ENCODE measurements at regions not wholly inside any gene's neighbourhood (a gene's known extent, or its start where the extent isn't known, plus 50 kb on each side); places are given as distances from the start of the nearest gene placed in this dataset.
"Not testable (repeated sequence)": the region's sequence is repeated elsewhere in the genome, so short reads cannot be mapped to it uniquely, and the experiment has no call there.

DNA sequence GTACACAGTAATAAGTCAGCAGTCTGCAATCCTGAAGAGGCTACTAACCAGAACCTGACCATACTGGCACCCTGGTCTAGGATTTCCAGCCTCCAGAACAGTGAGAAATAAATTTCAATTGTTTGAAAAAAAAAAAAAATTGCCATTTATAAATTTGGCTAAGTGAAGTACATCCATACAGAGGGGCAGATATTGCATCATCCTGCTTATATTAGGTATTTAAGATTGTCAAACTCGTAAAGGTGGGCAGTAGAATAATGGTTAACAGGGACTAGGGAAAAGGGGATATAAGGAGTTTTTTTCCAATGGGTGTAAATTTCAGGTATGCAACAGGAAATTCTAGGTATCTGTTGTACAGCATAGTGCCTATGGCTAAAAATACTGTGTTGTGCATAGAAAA is 1250.9 kb downstream of the BRINP3 start:
- no peak for DNase-seq (ENCODE audit: low read depth)

DNA sequence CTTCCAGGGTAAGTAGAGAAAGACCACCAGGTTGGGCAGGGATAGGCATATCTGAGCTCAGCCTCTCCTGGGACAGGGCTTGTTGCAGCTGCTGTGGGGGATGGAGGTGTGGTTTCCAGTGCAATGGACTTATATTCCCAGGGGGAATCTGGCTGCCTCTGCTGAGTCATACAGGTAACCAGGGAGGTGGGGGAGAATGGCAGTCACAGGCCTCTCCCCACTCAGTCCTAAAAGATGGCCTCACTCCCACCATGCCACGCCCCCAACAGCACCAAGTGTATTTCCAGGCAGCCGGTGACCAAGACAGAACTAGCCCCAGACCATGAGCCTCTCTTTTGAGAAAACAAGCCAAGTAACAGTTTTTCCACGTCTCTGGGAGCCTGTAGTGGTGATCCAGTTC is 1240.7 kb downstream of the BRINP3 start:
- no peak for DNase-seq (ENCODE audit: low read depth)

- DNase-seq (ENCODE audit: low read depth) = no peak
Observed at GRCh38 chr1:189253601-189254350, 1223.9 kb downstream of the BRINP3 start.

DNA sequence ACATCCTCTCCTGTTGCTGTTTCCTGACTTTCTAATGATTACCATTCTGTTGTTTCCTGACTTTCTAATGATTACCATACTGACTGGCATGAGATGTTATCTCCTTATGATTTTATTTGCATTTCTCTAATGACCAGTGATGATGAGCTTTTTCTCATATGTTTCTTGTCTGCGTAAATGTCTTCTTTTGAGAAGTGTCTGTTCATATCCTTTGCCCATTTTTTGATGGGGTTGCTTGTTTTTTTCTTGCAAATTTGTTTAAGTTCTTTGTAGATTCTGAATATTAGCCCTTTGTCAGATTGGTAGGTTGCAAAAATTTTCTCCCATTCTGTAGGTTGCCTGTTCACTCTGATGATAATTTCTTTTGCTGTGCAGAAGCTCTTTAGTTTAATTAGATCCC is 1216.5 kb downstream of the BRINP3 start:
- DNase-seq (ENCODE audit: low read depth) = not testable (repeated sequence)

- DNase-seq (ENCODE audit: low read depth) = no peak
Observed at GRCh38 chr1:189269011-189269410, 1208.7 kb downstream of the BRINP3 start.

- DNase-seq (ENCODE audit: low read depth) = no peak
Observed at GRCh38 chr1:189274267-189274666, 1203.4 kb downstream of the BRINP3 start.

- DNase-seq (ENCODE audit: low read depth) = no peak
Observed at GRCh38 chr1:189275796-189276195, 1201.9 kb downstream of the BRINP3 start.

DNA sequence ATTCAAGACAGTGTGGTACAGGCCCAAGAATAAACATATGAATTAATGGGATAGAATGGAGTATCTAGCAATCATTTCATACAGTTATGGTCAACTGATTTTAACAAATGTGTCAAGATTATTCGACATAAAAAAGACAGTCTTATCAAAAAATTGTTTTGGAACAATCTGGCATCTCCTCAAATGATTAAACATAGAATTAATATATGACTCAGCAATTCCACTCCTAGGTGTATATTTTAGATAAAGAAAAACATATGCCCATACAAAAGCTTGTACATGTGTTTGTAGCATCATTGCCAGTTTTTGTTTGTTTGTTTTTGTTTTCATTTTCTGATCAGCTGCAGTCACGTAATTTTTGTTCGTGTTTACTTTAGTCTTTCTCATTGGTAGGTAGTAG is 1188.3 kb downstream of the BRINP3 start:
- DNase-seq (ENCODE audit: low read depth) = no peak

- DNase-seq (ENCODE audit: low read depth) = no peak
Observed at GRCh38 chr1:189301235-189301634, 1176.4 kb downstream of the BRINP3 start.

DNA sequence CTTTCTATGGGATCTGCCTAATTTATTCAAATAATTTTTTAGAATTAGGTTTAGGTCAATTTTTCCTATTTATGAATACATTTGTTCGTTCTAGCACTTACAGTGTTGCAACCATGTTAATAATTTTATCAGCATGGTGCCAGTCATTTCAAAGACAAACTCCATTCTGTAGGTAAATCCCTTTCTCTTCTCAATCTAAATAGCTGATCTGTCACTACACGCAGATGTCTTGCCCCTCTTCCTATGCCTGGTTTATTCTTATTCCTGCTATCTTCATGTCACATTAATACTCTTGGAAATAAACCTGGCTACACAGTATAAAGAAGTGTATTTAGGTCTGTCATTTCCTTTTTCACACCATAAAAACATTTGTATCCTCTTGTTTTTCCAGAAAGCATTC is 1172.4 kb downstream of the BRINP3 start:
- no peak for DNase-seq (ENCODE audit: low read depth)

GRCh38 chr1:189311915-189312314 is 1165.7 kb downstream of the BRINP3 start:
- no peak for DNase-seq (ENCODE audit: low read depth)

- DNase-seq (ENCODE audit: low read depth) = no peak
Observed at GRCh38 chr1:189312499-189312898, 1165.2 kb downstream of the BRINP3 start.

- no peak for DNase-seq (ENCODE audit: low read depth)
Observed at GRCh38 chr1:189313488-189313887, 1164.2 kb downstream of the BRINP3 start.

- no peak for DNase-seq (ENCODE audit: low read depth)
Observed at GRCh38 chr1:189315035-189315901, 1162.4 kb downstream of the BRINP3 start.

- no peak for DNase-seq (ENCODE audit: low read depth)
Observed at GRCh38 chr1:189323091-189323490, 1154.6 kb downstream of the BRINP3 start.

GRCh38 chr1:189331071-189331470 is 1146.6 kb downstream of the BRINP3 start:
- DNase-seq (ENCODE audit: low read depth) = not testable (repeated sequence)

- no peak for DNase-seq (ENCODE audit: low read depth)
Observed at GRCh38 chr1:189336115-189337100, 1141.3 kb downstream of the BRINP3 start.

GRCh38 chr1:189349607-189350006 is 1128.1 kb downstream of the BRINP3 start:
- DNase-seq (ENCODE audit: low read depth) = no peak

DNA sequence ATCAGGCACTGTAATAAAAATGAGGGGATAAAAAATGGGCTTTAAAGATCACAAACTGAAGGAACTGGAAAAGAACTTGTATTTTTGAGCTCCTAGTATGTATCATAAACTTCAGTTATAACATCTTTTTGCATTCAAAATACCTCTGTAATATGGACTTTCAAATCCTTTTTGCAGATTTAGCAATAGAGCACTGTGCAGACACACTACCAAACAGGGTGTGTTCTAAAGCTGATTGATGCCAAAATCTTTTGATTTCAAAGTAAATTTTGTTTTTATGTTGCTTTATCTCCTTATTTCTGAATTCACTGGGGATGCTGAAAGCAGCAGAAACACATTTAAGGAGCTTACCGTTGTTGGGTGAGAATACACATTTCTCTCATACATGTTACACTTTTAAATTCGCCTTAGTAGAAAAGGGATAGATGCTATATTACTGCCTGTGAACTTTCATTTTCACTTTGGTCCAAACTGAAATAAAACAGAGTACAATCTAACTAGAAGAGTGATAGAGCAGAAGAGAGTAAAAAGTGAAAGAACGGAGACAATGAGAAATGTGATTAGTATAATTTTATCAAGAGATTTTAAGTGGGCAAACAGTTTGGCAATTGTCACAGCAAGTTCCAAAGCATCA is 1126.6 kb downstream of the BRINP3 start:
- no peak for DNase-seq (ENCODE audit: low read depth)

DNA sequence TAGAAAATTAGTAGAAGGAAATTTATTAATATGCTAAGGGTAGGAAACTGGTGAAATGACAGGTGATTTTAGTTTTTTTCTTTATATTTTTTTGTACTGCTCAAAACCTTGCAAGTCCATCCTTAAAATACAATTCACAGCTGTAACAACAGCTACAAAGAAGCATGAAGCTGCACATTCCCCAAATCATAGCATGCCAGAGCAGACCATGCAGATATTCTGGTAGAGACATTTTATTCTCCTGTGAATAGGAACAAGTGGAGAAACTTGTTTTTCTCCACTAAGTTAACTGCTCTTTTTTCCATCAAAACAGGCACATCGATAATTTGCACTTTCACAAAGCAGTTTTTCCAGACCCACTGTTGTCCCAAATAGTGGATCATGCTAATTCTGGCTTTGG is 1125.7 kb downstream of the BRINP3 start:
- no peak for DNase-seq (ENCODE audit: low read depth)

- no peak for DNase-seq (ENCODE audit: low read depth)
Observed at GRCh38 chr1:189356206-189356605, 1121.5 kb downstream of the BRINP3 start.

DNA sequence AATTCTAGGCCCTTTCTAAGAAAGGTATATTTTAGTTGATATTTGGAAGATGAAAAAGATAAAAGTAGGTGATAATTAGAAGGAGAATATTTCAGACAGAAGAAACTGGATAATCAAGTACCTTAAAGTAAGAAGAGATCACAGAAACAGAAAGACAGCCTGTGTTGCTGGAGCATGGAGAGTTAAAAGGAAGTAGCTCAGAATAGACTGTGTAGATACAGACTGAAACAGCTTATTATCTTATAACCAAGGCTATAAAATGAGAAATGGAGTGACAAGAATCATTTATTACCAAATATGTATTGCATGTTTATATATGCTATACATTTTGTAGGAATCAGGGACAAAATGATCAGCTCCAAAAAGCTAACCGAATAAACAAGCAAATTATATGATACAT is 1120.3 kb downstream of the BRINP3 start:
- DNase-seq (ENCODE audit: low read depth) = no peak
